Cardiac muscle cell (in vitro differentiated cells and primary cell): ENCODE measurements at regions not wholly inside any gene's neighbourhood (a gene's known extent, or its start where the extent isn't known, plus 50 kb on each side); places are given as distances from the start of the nearest gene placed in this dataset.
A peak's percentile ranks its signal among the peaks of the same experiment; 100 is the strongest.

Experiments
- DNase-seq, 2 donors: peaks; one replicate each; pipeline versions ENCODE4 v3.0.0 to v3.0.0-alpha.2; 2010 to 2017; ENCODE audit warnings: low read depth in 1 of 2, low spot score in 1 of 2
- H3K27ac ChIP-seq: fragments of 200-600 bp; sonication (generic); 2 replicates; pipeline ENCODE4 v1.5.1; 2016
- H3K27me3 ChIP-seq: fragments of 200-600 bp; sonication (generic); 2 replicates; pipeline ENCODE4 v1.6.0; 2016; ENCODE audit warnings: control low read depth
- H3K36me3 ChIP-seq: fragments of 200-600 bp; sonication (generic); 2 replicates; pipeline ENCODE4 v1.5.1; 2016; ENCODE audit warnings: control low read depth
- H3K4me1 ChIP-seq: fragments of 200-600 bp; sonication (generic); 2 replicates; pipeline ENCODE4 v1.8.1; 2017; ENCODE audit warnings: low read depth, mild to moderate bottlenecking, mixed run types
- H3K4me3 ChIP-seq: fragments of 200-600 bp; sonication (generic); 2 replicates; pipeline ENCODE4 v1.5.1; 2016; ENCODE audit warnings: mild to moderate bottlenecking
- H3K9me3 ChIP-seq: fragments of 200-600 bp; sonication (generic); 2 replicates; pipeline ENCODE4 v1.5.1; 2017; ENCODE audit warnings: low read depth, mild to moderate bottlenecking, control low read depth
- TF ChIP-seq, protein P1 (sequence below): IDR thresholded peaks from 2 replicates; pipeline ENCODE4 v1.5.1; 2012; ENCODE audit warnings: low read depth, mild to moderate bottlenecking, low read length

DNA sequence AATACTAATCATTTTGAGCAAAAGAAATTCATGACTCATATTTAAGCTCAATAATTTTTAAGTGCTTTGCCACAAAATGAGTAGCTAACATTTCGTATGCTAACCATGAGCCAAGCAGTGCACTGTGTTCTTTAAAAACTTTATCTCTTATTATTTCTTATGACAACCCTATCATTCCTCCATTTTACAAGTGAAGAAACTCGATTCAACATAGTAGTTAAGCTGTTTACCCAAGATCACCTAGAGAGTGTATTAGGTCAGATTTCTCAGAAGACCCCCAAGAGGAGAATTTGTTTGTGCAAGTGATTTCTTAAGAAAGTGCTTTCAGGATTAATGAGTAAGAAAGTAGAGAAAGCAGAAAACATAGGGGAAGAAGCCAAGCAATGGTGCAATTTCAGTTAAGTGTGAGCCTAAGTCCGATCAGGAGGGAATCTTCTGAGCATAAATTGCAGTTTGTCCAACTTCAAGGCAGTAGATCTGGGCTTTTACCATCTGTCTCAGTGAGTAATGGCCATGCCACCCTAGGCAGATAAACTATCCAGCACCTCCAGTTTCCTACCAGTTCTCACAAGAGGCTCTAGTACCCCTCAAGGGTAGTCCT is 202.7 kb downstream of the SCG2 start:
- H3K27me3 ChIP-seq: no peaks in the 10 kb centered on the region
- no peak overlapping the region for H3K27ac ChIP-seq
- no peaks in the 10 kb centered on the region for H3K36me3 ChIP-seq
- no peak for DNase-seq
- H3K4me1 ChIP-seq: no peaks in the 10 kb centered on the region
- TF ChIP-seq, protein P1, sequence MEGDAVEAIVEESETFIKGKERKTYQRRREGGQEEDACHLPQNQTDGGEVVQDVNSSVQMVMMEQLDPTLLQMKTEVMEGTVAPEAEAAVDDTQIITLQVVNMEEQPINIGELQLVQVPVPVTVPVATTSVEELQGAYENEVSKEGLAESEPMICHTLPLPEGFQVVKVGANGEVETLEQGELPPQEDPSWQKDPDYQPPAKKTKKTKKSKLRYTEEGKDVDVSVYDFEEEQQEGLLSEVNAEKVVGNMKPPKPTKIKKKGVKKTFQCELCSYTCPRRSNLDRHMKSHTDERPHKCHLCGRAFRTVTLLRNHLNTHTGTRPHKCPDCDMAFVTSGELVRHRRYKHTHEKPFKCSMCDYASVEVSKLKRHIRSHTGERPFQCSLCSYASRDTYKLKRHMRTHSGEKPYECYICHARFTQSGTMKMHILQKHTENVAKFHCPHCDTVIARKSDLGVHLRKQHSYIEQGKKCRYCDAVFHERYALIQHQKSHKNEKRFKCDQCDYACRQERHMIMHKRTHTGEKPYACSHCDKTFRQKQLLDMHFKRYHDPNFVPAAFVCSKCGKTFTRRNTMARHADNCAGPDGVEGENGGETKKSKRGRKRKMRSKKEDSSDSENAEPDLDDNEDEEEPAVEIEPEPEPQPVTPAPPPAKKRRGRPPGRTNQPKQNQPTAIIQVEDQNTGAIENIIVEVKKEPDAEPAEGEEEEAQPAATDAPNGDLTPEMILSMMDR: no peak
- no peak overlapping the region for H3K4me3 ChIP-seq
- no peaks in the 10 kb centered on the region for H3K9me3 ChIP-seq

DNA sequence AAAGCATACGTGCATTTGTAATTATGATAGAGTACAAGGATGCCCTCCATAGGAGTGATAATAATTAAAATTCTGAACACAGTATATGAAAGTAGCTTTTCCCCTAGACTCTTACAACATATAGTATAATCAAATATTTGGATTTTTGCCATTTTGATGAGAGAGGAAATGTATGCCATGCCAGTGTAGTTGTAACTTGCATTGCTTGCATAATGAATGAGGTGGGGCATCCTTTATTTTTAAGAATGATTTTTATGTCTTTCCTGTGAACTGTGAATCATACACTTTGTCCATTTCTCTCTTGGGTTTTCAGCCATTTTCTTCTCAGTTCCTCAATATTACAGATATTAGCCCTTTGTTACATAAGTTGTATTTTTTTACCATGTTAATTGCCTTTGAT is 197.5 kb downstream of the SCG2 start:
- H3K9me3 ChIP-seq: no peaks in the 10 kb centered on the region
- TF ChIP-seq, protein P1: no peak
- H3K4me1 ChIP-seq: no peaks in the 10 kb centered on the region
- no peaks in the 10 kb centered on the region for H3K27me3 ChIP-seq
- no peak overlapping the region for H3K4me3 ChIP-seq
- H3K36me3 ChIP-seq: no peaks in the 10 kb centered on the region
- DNase-seq: no peak
- no peak overlapping the region for H3K27ac ChIP-seq

DNA sequence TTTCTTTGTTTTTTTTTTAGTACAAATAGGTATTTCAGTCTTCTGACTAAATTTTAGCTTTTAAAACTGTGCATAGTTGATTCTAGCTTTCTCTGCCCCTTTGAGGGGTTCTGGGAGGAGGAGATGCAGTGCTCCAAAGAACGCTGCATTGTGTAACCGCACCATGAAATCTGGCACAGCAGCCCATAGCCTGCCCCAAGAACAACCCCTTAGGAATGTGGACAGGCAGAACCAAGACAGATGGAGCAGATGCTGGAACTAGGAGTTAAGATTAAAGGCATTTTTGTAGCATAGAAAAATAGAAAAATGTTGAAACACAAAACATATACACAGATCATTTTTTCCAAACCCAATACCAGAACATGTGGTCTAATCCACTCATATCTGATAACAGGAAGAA is 187.5 kb downstream of the SCG2 start:
- no peak overlapping the region for H3K4me3 ChIP-seq
- no peaks in the 10 kb centered on the region for H3K4me1 ChIP-seq
- H3K27ac ChIP-seq: no peak overlapping the region
- peak in 1 of 2 donors; percentile 95 for DNase-seq
- TF ChIP-seq, protein P1: no peak
- no peaks in the 10 kb centered on the region for H3K27me3 ChIP-seq
- H3K36me3 ChIP-seq: no peaks in the 10 kb centered on the region
- H3K9me3 ChIP-seq: no peaks in the 10 kb centered on the region

GRCh38 chr2:223415071-223415470 is 187.1 kb downstream of the SCG2 start:
- TF ChIP-seq, protein P1: no peak
- H3K4me3 ChIP-seq: no peak overlapping the region
- no peaks in the 10 kb centered on the region for H3K36me3 ChIP-seq
- no peak for DNase-seq
- no peaks in the 10 kb centered on the region for H3K4me1 ChIP-seq
- no peaks in the 10 kb centered on the region for H3K27me3 ChIP-seq
- H3K27ac ChIP-seq: no peak overlapping the region
- H3K9me3 ChIP-seq: no peaks in the 10 kb centered on the region

DNA sequence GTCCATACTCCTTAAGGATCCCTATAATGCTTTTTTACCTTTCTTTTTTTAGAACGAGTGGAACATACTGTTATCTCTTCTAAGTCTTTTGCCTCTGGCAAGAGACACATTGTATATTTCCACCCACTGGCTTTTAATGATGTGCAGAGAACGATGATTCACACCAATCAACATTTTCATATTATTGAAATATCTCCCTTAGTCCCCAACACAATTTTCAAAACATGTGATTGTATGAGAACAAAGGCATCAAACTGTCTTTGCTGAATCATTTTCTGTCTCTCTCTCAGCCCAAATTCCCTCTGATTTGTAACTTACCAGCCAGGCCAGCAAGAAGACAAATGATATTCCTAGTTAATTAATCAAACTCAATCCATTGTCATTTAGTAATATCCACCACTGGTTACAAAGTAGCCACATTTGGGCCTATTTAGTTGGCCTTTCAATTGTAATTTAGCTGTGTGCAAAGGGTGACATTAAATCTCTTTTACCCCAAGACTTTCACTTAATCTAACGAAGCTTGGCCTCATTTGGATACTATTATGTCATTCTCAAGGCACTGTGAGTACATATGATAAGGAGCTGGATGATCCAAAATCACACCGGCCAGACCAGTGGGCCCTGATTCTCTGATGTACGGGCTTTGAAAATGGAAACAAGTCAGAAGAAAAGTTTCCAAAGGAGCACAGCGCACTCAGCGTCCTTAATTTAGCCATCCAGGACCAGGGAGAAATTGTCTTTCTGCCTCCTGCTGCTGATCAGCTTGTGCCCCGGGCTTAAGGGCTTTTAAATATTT is 185.1 kb downstream of the SCG2 start:
- H3K4me1 ChIP-seq: no peaks in the 10 kb centered on the region
- H3K27me3 ChIP-seq: no peaks in the 10 kb centered on the region
- no peaks in the 10 kb centered on the region for H3K9me3 ChIP-seq

More for the DNA sequence above, 185.1 kb downstream of the SCG2 start:
- Histone ChIP-seq H3K36me3 (no peaks in the 10 kb centered on the region), H3K4me3 (no peak overlapping the region), H3K27ac (no peak overlapping the region)
- DNase-seq: peak in 1 of 2 donors; percentile 34
- TF ChIP-seq, protein P1: no peak
